ENCODE measurements at regions not wholly inside any gene's neighbourhood (a gene's known extent, or its start where the extent isn't known, plus 50 kb on each side); places are given as distances from the start of the nearest gene placed in this dataset.

GRCh38 chr5:96203761-96204160, 229.3 kb downstream of the PCSK1 start:
- TF ChIP-seq CTCF (conservative IDR thresholded peaks at IDR 0.05; ENCODE audit: low read depth, low read length): no peak
- TF ChIP-seq EZH2 (IDR thresholded peaks at IDR 0.05; ENCODE audit: borderline replicate concordance, low read depth, low read length, poor library complexity, severe bottlenecking): no peak
